HG03045 (cell line): ENCODE measurements at regions not wholly inside any gene's neighbourhood (a gene's known extent, or its start where the extent isn't known, plus 50 kb on each side); places are given as distances from the start of the nearest gene placed in this dataset.

ENCODE experiments used
- ATAC-seq: cut with Tn5 transposase; IDR thresholded peaks from one replicate; pipeline ENCODE4 v1.9.1; 2021; ENCODE audit warnings: mild to moderate bottlenecking, moderate library complexity; ENCODE audit not compliant: unreplicated experiment

- no peak for ATAC-seq
Observed at GRCh38 chr2:153802671-153803070, 69.1 kb upstream of the GALNT13 start.

GRCh38 chr2:153808679-153809078 is 63.0 kb upstream of the GALNT13 start:
- no peak for ATAC-seq

- ATAC-seq: no peak
Observed at GRCh38 chr2:153811516-153811915, 60.2 kb upstream of the GALNT13 start.

GRCh38 chr2:153812632-153813031 is 59.1 kb upstream of the GALNT13 start:
- ATAC-seq: no peak

GRCh38 chr2:153818242-153818641 is 53.5 kb upstream of the GALNT13 start:
- ATAC-seq: no peak

- no peak for ATAC-seq
Observed at GRCh38 chr2:153819074-153819473, 52.6 kb upstream of the GALNT13 start.

- ATAC-seq: no peak
Observed at GRCh38 chr2:153819501-153819900, 52.2 kb upstream of the GALNT13 start.
